22Rv1 (cell line): ENCODE measurements at regions not wholly inside any gene's neighbourhood (a gene's known extent, or its start where the extent isn't known, plus 50 kb on each side); places are given as distances from the start of the nearest gene placed in this dataset.

ENCODE experiments used
- ZFX ChIP-seq: fragments of 450-650 bp; IDR thresholded peaks from 2 replicates; pipeline ENCODE4 v1.6.1; 2017; ENCODE audit warnings: antibody characterized with exemption, borderline replicate concordance
- TF ChIP-seq, protein P1 (sequence below): fragments of 450-650 bp; IDR thresholded peaks from 2 replicates; pipeline ENCODE4 v1.5.1; 2017; ENCODE audit warnings: mild to moderate bottlenecking

DNA sequence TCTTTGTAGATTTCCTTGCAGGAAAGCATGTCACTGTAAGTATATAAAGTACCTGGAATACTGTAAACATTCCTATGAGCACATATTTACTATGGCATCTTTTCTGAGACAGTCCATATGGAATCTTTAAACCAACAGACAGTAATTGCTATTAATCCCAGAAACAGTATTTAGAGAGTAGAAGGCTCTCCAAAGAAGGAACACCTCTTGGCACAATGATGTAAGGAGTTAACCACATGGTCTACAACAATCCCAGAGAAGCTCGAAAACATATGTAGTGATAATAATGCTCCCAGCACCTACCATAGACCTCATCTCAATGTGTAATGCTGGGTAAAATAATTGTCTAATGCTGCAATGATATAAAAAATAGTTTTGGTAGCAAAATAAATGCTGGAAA, 95.8 kb upstream of the IL12A start:
- TF ChIP-seq, protein P1, sequence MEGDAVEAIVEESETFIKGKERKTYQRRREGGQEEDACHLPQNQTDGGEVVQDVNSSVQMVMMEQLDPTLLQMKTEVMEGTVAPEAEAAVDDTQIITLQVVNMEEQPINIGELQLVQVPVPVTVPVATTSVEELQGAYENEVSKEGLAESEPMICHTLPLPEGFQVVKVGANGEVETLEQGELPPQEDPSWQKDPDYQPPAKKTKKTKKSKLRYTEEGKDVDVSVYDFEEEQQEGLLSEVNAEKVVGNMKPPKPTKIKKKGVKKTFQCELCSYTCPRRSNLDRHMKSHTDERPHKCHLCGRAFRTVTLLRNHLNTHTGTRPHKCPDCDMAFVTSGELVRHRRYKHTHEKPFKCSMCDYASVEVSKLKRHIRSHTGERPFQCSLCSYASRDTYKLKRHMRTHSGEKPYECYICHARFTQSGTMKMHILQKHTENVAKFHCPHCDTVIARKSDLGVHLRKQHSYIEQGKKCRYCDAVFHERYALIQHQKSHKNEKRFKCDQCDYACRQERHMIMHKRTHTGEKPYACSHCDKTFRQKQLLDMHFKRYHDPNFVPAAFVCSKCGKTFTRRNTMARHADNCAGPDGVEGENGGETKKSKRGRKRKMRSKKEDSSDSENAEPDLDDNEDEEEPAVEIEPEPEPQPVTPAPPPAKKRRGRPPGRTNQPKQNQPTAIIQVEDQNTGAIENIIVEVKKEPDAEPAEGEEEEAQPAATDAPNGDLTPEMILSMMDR: no peak
- TF ChIP-seq ZFX: no peak
